Esophagus muscularis mucosa (tissue), 3 donors: ENCODE measurements at regions not wholly inside any gene's neighbourhood (a gene's known extent, or its start where the extent isn't known, plus 50 kb on each side); places are given as distances from the start of the nearest gene placed in this dataset.

Source experiments
- CTCF ChIP-seq, 3 experiments: fragments of 200-600 bp in 2 of 3; fragments of 450-650 bp in 1 of 3; sonication (generic) in 2 of 3; IDR thresholded peaks; one replicate each; pipeline ENCODE4 v1.5.1; 2017 to 2019; ENCODE audit warnings: antibody characterized with exemption in 3 of 3, mild to moderate bottlenecking in 2 of 3, moderate library complexity in 1 of 3
- POLR2A ChIP-seq: fragments of 450-650 bp; IDR thresholded peaks from one replicate; pipeline ENCODE4 v1.6.1; 2017; ENCODE audit warnings: antibody characterized with exemption, moderate library complexity, mild to moderate bottlenecking, low read depth
- POLR2AphosphoS5 ChIP-seq, 2 donors: sonication (generic); formaldehyde crosslinking; IDR thresholded peaks; one replicate each; pipeline ENCODE4 v1.6.1; 2017; ENCODE audit warnings: antibody characterized with exemption in 2 of 2

- no peak for TF ChIP-seq CTCF (IDR thresholded peaks at IDR 0.05)
- TF ChIP-seq POLR2A, result no peak
- no peak for TF ChIP-seq POLR2AphosphoS5 (IDR thresholded peaks at IDR 0.05)
Observed at GRCh38 chr18:47490882-47491281, 239.4 kb upstream of the SKOR2 start.
